ENCODE measurements at regions not wholly inside any gene's neighbourhood (a gene's known extent, or its start where the extent isn't known, plus 50 kb on each side); places are given as distances from the start of the nearest gene placed in this dataset.

DNA sequence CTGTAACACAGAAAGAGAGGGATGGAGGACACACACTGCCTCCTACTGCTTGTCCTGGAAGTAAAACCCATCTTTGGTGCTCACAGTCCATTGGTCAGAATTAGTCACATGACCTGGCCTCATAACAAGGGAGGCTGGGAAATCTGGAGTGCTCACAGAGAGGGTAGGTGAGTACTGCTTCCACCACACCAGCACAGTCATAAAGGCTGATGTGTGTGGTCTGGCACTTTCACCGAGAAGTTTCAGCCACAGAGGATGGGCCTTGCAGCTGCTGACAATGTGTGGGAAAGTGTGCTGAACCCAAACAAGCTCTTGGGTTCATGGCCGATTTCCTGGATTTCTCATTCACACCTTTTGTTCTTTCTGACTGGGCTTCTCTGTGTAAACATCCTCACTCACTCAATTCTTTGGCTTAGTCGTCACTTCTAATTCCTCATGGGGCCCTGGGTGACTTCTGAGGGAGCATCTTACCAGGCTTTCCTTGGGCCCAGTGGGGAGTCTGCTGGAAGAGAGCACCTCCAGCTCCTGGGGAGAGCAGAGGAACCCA is 100.7 kb downstream of the ASB7 start:
- DNase-seq: no peak

- no peak for DNase-seq
These were observed 101.3 kb downstream of the ASB7 start for GRCh38 chr15:100703671-100704070.

DNA sequence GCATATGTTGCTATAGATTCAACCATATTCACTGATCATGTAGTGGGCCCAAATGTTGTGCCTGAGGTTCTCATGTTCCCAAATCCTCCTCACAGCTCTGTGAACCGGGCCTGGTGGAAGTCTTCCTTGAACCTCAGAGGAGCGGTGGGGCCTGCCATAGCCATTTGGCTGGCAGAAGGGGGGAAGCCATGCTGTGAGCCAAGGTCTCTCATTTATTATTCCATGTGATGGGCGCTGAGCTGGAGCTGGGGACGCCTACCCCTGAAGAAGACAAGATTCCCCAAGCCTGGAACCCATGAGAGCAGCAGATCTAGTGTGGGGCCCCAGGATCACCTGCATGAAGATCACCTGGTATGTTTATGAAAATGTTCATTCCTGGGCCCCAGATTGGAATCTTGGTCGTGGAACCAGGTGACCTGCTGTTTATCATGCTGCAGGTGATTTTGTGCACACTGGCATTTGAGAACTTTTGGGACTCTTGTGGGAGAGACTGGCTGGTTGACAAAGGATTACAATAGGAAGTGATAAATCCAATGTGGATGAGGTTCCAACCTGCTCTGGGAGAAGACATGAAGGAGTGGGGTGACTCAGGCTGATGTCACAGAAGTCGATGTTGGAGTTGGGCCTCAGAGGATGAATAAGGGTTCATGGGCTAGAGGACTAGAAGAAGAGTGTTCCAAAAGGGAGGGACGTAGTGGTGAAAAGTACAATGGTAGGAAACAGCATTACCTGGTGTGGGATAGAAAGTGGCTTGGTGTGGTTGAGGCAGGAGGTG is 102.1 kb downstream of the ASB7 start:
- DNase-seq: no peak

GRCh38 chr15:100705065-100705464 is 102.7 kb downstream of the ASB7 start:
- DNase-seq: no peak

- DNase-seq: no peak
These were observed 103.5 kb downstream of the ASB7 start for GRCh38 chr15:100705841-100706240.

- DNase-seq: no peak
These were observed 104.8 kb downstream of the ASB7 start for GRCh38 chr15:100707229-100707628.

DNA sequence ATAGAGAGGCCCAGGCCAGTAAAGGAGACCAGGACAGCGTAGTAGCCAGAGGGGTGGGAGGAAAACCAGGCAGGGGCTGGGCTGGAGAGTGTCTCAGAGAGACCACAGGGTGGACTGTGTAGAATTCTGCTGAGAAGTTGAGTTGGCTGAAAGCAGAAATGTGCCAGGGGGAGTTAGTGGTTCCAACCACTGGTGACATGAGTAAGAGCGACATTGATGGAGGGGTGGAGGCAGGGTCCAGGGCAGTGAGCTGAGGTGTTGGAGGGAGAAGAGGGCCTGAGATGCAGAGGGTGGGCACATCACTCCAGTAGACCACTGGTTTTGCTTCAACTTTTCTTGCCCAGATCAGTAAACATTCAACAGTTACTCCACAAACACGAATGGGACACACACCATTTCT is 106.5 kb downstream of the ASB7 start:
- no peak for DNase-seq

GRCh38 chr15:100710222-100710621 is 107.8 kb downstream of the ASB7 start:
- no peak for DNase-seq

GRCh38 chr15:100710744-100711515 is 108.5 kb downstream of the ASB7 start:
- no peak for DNase-seq

- no peak for DNase-seq
These were observed 109.2 kb downstream of the ASB7 start for GRCh38 chr15:100711516-100712021.

GRCh38 chr15:100712226-100712625 is 109.8 kb downstream of the ASB7 start:
- no peak for DNase-seq

DNA sequence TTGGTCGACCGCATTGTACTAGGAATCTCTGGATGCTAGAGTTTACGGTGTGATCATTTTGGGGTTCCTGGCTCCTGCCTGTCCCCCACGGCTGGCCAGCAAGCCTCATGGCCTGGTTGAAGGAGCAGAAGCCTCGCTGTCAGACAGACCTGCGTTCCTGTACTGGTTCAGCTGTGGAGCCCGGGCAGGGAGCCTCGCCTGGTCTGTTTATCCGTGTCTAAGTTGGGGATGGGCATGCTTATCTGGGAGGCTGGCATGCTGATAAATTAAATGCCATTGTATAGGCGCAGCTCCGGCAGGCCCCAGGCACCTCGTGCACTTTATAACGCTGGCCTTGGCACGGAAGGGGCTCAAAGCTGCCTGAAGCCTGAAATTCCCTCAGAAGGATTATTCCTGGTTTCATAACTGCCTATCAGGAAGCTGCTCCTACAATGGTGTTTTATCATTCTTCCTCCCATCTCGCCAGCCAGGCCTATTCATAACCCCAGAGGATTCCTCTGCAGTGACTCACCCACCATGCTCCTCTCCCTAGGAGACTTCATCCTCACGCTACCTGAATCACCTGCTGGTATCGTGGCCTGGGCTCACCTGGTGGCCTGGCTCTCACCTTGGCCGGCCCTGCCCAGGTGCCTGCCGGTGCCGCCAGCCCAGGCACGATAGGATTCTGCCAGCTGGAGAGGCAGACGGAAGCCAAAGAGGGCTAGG is 110.9 kb downstream of the ASB7 start:
- no peak for DNase-seq

GRCh38 chr15:100714034-100714748 is 111.8 kb downstream of the ASB7 start:
- DNase-seq: no peak

DNA sequence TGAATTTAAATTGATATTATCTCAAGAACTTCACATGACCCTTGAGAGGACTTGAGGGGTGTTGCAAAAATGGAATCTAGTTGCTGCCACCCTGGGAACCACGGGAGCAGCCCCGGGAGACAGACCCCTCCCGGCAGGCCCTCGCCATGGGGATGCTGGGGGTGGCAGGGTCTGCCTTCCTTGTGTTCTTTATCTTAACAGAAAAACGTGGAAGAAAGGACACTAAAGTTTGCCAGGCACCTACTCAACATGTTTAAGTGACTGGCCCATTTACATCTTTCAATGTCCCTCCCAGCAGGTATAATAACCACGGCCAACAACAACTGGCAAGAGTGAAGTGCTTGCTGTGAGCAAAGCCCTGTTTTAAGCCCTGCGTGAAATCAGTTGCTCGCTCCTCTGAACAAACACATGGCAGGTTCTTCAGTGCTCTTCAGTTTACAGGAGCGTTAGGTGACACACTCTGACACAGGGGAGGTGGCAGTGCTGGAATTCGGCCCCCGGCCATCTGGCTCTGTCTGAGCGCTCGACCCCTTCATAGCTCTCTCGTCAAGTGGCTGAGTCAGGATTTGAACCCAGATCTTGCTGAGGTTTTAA is 112.5 kb downstream of the ASB7 start:
- DNase-seq: peak; percentile 16

GRCh38 chr15:100715571-100716455 is 113.4 kb downstream of the ASB7 start:
- no peak for DNase-seq

DNA sequence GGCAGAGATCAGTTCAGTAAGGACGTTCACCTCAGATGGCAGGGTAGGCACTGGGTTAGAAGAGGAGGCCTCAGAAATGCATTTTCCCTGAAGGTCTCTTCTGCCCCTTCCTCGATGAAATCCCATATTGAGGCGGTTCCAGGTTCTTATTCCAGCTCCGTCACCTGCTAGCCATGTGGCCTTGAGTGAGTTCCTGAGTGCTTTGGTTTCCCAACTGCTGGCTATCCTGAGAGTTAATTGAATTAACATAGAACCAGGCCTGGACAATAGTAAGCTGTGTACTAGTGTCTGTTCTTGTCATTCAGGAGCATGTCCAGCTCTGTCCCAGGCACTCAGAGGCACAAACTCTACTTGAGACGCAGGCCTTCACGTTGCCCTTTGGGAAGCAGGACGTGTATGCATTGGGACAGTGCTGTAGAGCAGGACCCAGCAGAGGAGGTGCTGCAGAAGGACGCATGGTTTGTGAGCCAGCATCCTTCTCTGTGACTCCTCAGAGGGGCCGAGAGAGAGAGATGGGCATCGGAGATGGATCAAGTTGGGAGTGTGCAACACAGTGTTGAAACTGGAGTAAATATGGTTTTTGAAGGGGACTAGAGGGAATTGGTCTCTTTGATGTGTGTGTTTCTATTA is 114.2 kb downstream of the ASB7 start:
- no peak for DNase-seq

DNA sequence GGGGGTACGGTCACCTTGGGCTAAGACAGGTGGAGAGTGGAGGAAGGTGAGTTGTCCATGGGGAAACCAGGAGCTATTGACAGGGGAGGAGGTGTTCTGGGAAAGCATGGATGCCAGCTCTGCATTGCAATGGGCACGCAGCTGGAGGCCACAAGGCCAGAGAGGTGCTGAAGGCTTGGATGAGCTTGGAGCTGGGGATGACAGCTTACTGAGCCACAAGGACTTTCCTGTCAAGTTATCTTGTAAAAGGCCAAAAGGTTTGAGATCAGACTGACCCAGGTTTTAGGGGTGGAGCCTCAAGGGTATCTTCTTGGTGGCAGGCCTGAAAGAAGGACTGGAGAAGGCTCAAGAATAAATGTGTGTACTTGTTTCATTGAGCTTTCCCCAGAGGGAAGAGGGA is 115.2 kb downstream of the ASB7 start:
- DNase-seq: no peak

DNA sequence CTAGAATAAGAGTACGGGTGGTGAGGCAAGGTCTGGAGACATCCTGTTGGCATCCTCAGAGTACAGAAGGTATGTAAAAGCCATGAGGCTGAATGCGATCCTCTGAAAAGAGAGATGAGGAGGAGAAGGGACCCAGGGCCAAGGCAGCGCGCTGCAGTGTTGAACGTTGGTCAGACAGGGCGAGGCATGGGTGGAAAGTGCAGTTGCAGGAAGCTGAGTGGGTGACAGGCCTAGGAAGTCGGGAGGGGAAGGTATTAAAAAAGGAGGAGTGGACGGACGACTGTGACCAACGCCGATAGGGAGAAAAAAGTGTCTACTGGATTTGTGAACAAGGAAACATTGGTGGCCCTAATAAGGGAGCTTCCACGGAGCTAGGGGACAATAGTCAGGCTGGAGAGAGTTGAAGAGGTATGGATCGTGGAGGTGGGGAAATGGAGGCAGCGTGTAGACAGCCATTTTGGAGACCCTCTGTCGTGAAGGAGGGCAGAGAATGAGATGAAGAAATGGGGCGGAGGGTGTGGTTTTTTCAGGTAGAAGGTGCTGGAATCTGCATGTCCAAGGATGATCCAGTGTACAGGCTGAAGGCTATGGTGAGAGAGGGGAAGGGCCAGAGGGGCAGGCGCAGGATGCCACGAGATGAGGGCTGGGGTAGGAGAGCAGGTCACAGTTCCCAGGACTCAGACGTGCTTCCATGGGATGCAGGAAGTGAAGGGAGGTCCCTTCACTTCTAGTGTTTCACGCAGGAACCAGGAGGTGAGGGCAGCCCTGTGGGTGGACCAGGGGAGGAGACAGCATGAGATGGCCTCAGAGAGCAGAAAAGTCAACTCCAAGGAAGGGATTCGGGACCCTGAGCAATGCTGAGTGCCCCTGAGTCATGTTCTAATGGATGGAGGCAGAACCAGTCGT is 115.9 kb downstream of the ASB7 start:
- no peak for DNase-seq

- DNase-seq: no peak
These were observed 118.1 kb downstream of the ASB7 start for GRCh38 chr15:100720406-100720967.

All from NCI-H187 treated with DMSO at 0.1 percent for 48 hours (cell line).